GM18499 (cell line): ENCODE measurements at regions not wholly inside any gene's neighbourhood (a gene's known extent, or its start where the extent isn't known, plus 50 kb on each side); places are given as distances from the start of the nearest gene placed in this dataset.

Experiments
- ATAC-seq: cut with Tn5 transposase; IDR thresholded peaks from one replicate; pipeline ENCODE4 v1.9.1; 2021; ENCODE audit warnings: moderate number of reproducible peaks; ENCODE audit not compliant: insufficient read depth, unreplicated experiment

- no peak for ATAC-seq
These were observed 261.7 kb downstream of the MSRB3 start for GRCh38 chr12:65540140-65540539.

DNA sequence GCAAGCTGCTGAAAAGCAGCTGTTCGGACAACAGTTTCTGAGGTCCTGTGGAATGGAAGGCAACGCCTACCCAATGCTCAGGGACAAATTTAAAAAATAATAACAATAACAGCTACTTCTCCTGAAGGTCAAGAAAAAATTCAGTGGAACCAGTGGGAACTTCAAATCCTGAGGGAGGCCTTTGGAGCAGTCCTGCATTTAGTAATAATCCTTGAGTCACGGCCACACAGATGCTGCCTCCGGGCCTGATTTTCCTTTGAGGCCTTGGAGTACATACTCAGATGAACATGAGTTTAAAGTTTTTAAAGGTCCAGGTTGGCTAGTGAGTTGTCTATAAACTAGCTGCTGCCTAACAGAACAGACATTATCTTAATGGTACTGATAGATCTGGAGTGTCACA lies 268.0 kb downstream of the MSRB3 start:
- no peak for ATAC-seq

DNA sequence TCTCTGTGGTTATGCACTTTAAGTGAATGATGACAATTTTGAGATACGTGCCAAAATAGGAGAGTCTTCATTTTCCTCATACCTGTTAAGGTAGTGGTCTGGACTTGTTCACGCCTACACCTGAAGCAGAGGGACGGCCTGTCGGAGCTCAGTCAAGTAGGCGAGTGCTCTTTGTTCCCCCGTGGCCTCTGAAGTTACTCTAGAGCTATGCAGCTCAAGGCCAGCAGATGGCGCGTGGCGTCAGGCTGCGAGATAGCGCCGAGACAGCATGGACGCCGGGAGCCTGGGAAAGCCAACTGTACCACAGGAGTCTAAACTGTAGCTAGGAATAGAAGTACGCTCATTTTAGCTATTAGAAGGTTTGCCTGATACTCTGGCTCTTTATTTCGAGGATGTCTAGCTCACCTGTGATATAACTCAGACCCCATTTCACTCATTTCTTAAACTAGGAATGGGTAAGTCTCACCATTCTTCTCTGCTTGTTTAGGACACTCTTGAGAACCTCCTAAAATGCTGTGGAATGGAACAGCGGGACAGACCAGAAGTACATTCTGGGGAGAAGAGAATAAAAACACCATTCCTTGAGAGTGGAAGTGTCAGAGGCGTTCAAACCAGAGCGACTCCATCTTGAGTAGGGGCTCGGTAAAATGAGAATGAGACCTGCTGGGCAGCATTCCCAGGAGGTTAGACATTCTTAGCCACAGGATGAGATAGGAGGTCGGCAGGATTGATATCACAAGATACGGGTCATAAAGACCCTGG lies 267.4 kb upstream of the HMGA2 start:
- peak; percentile 86 for ATAC-seq

DNA sequence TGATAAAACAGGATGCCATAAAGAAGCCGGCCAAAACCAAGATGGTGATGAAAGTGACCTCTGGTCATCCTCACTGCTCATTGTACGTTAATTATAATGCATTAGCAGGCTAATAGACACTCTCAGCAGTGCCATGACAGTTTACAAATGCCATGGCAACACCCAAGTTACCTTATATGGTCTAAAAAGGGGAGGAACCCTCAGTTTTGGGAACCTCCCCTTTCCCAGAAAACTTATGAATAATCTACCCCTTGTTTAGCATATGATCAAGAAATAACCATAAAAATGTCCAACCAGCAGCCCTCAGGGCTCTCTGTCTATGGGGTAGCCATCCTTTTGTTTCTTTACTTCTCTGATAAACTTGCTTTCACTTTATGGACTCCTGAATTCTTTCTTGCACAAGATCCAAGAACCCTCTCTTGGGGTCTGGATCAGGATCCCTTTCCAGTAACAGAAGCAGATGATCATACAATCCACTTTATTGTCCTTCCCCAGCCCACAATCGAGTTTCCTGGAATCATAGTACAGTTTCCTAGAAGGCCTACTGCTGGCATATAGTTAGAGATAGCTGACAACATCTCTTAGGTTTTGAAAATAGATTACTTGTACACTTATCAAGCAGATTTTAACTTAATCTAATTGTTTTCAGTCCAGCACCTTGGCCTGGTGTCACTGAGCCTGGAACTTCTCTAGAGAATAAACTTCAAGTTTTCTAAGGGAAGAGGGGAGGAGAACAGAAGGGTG lies 266.7 kb upstream of the HMGA2 start:
- ATAC-seq = no peak

GRCh38 chr12:65560286-65560685 lies 264.0 kb upstream of the HMGA2 start:
- no peak for ATAC-seq

DNA sequence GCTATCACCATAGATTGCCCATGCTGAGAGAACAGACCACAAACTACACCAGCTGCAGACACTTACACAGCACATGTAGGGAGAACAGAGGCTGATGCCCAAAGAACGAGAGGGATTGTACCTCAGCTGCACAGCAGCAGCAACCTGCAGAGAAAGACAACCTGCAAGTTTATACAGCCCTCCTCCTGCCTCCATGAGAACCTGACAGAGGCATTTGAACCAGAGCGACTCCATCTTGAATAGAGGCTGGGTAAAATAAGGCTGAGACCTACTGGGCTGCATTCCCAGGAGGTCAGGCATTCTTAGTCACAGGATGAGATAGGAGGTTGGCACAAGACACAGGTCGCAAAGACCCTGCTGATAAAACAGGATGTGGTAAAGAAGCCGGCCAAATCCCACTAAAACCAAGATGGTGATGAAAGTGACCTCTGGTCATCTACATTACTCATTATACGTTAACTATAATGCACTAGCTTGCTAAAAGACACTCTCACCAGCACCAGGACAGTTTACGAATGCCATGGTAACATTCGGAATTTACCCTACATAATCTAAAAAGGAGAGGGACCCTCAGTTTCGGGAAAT lies 262.4 kb upstream of the HMGA2 start:
- no peak for ATAC-seq

DNA sequence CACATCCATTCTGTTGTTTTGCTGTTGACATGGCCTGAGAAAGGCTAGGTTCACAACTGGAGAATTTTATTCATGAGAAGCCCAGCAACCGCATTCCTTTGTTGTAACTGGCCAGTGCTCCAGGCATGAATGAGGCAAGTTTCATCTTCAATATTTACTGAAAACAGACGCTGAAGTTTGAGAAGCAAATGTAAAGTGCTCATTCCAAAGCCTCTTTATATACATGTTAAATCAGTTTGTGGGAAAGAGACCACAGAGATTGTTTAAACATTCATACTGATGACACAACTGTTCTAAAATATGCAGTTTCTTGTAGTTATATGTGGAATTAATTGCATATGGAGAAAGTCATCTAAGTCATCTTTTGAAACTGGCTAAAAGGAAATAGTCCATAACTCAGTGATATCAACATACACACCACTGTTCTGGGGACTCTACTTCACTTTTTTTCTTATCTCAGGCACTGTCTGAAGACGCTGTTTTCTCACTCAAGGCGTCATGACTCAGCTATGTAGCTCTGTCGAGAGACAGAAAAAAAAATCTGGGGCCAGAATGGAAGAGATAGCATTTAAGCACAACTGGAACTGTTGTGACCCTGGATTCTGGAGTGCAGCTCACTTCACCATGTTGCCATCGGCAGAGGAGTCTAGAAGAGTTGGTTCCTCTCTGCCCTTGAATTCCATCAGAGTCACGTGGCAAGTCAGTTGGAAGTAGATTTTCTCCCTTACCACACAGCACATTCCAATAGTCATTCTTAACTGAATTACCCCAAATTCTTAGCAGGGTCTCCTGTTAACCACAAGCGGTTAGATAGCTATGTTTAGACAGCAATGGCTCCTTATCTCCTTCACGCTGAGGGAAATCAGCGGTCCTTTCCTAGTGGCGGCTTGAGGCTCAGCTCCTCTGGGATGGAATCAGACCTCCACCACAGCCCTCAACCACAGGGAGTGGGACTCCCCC lies 258.4 kb upstream of the HMGA2 start:
- ATAC-seq = no peak

- ATAC-seq = no peak
These were observed 257.5 kb upstream of the HMGA2 start for GRCh38 chr12:65566751-65567150.

DNA sequence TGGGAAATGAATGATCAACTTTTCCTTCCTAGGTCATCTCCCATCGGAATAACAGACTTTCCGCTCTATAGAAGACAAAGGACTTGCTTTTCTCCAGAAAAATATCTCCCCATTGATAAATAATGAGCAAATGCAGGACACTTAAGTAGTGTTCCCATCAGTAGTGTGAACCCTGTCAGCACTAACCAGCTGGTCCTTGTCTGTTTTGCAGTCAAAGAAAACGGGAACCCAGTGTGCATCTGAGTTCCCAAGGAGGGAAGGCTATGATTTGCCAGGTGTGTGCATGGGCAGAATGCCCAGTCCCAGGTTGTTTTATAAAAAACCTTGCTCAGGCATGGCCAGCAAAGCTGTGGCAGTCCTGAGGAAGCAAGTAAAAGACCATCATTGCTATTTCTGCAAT lies 256.5 kb upstream of the HMGA2 start:
- no peak for ATAC-seq

GRCh38 chr12:65568517-65568916 lies 255.8 kb upstream of the HMGA2 start:
- no peak for ATAC-seq

- ATAC-seq = no peak
These were observed 253.7 kb upstream of the HMGA2 start for GRCh38 chr12:65570451-65571130.

- no peak for ATAC-seq
These were observed 249.4 kb upstream of the HMGA2 start for GRCh38 chr12:65574867-65575266.

GRCh38 chr12:65584016-65584415 lies 240.3 kb upstream of the HMGA2 start:
- no peak for ATAC-seq

- ATAC-seq = no peak
These were observed 238.4 kb upstream of the HMGA2 start for GRCh38 chr12:65585648-65586602.

- ATAC-seq = no peak
These were observed 237.5 kb upstream of the HMGA2 start for GRCh38 chr12:65586796-65587195.

DNA sequence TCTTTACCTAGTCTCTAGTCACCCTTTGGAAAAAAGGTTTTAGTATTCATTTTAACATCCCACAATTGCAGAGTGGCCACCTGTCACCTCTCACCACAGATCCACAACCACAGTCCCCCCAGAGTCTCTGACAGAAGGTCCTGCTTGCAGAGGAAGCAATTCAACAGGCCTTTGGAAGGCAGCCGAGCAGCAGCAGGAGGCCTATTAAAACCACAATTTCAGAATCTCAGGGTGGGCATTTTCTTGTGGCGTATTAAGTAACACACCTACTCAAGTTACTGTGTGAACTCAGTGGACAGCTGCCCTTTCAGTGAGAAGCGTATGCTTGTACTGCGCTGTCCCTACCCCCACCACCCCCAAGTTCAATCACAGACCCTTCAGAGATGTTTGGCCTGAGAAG lies 234.0 kb upstream of the HMGA2 start:
- ATAC-seq = no peak

- no peak for ATAC-seq
These were observed 231.9 kb upstream of the HMGA2 start for GRCh38 chr12:65592416-65592815.

DNA sequence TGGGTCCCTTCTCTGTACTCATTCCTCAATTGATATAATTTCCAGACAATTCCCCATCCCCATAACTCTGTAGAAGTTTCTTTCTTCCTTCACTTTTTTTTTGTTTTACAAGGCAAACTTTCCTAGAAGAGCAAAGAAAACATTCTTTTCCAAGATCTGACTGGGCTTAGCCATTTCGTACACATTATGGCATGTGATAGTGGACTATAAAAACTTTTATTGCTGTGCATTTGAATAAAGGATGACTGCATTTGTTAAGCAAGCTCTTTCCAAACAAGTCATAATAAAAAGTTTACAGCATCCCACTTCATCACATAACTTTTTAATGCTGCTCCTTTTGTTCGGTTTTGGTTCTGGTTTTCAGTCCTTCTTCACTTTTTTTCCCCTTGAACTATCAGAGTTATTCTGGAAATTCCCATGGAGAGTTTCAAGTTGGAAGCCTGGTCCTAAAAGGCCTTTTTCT lies 231.0 kb upstream of the HMGA2 start:
- no peak for ATAC-seq

GRCh38 chr12:65594409-65594808 lies 229.9 kb upstream of the HMGA2 start:
- ATAC-seq = no peak
